Stimulated activated CD8-positive, alpha-beta memory T cell treated with anti-CD3 and anti-CD28 coated beads, Interleukin-12 subunit alpha, Interleukin-12 subunit beta, amount 100 ng/mL, for 1 hour (primary cell): ENCODE measurements at regions not wholly inside any gene's neighbourhood (a gene's known extent, or its start where the extent isn't known, plus 50 kb on each side); places are given as distances from the start of the nearest gene placed in this dataset.

Experiments used
- DNase-seq: peaks from one replicate; pipeline ENCODE4 v3.0.0-alpha.2; 2020; ENCODE audit warnings: low read depth

DNA sequence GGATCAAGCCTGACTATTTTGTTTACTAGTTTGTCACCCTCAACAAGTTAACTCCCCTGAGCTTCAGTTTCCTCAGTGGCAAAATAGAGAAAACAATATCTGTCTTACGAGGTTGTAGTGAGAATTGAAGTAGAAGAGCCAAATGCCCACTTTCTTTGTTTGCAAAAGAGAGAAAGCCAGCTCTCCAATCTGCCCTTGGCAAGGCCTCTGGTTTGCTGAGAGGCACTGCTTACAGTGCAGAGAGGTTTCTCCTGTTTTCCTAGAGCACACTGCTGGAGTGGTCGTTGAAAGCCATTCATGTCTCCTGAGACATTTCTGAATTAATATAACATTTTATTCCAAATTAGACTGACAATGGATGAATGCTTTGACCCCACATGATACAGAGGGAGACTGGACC is 260.5 kb upstream of the IGF1R start:
- no peak for DNase-seq

DNA sequence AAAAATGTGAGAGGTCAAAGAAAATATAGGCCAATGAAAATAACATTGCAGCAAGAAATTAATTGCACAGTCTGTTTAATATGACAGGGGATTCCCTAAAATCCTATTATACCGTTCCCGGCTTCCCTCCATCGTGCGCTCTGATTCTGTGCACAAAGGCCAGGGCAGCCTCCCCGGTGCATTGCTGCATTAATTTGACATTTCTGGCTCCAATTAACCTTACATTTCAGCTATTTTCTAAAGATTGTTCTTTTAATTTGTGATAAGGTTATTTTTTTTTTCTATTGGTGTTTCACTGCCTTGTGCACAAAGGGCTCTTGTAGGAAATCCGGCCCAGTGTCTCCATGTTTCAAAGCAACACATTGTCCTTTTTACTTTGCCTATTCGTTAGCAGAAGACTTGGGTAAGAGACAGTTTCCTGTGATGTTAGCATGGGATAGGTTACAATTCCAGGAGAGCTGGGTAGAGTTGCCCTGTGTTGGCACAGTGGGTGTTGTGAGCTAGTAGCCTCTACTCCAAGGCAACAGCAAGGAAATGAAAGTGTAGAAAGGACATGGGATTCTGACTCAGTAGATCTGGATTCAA is 257.3 kb upstream of the IGF1R start:
- no peak for DNase-seq

DNA sequence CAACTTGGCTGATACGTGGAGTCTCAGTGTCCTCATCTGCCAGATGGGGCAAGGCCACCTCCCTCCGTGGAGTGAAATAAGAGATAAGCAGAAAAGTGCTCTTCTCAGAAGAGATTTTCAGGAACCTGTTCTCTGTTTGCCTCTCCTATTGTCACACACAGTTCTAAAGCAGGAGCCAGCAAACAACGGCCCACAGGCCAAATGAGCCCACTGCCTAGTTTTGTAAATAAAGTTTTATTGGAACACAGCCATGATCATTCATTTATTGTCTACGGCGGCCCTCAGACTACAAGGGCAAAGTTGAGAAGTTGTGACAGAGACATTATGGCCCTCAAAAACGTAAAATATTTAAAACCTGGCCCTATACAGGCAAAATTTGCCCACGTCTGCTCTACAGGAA is 256.8 kb upstream of the IGF1R start:
- no peak for DNase-seq

DNA sequence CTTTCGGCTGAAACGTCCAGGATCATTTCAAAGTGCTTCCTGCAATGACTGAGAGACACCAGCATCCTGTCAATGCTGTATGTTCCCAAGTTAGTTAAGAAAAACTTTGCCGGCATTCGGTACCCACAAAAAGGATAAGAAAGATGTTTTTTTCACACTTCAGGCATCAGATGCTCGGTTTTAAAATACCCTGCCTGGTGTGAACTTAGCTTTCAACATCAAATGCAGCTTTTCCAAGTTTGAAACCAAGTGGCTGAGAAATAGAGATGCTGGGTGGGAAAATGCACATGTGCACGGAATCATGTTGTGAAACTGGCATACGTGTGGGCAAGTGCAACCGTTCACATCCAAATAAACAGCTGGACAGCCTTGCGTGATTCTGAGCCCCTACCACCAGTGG is 254.9 kb upstream of the IGF1R start:
- no peak for DNase-seq

DNA sequence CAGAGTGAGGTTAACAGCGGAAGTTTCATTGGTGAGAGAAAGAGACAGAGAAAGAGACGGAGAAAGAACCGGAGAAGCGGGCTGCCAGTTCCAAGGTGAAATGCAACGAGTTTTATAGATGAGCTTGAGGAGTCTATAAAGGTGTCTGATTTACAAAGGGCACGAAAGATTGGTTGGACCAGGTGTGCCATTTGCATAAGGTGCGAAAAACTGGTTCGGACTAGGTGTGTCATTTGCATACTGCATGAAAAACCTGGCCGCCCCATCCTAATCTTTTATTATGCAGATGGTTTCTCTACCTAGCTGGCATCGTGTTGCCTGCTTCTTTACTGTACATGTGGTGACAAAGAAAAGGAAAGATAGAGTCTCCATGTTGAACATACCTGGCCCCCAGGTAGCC is 253.8 kb upstream of the IGF1R start:
- no peak for DNase-seq

DNA sequence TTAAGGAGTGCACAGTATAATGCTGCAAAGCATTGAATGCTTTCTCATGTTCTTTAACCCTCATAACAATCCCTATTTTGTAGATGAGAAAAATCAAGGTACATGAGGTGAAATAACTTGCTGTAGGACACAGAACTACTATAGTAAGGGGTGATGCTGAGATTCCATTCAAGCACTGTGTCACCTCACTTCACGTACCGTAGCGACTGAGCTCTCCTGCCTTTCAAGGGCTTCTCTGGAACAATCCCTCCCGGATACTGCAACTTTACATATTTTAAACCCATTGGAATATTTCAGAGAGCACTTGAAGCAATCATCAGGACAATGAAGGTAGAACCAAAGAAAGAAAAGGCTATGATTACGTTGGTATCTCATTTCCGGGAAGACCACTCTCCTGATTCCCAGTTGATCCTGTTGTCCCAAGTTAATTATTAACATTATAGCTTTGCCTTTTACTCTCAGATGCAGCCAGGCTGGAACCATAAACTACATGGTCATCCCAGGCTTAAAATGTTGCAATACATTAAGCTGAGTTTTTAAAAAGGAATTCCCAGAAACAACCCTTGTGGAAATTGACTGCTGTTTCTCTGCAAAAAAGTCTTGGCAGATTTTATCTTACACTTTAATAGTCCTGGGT is 252.2 kb upstream of the IGF1R start:
- DNase-seq: no peak

DNA sequence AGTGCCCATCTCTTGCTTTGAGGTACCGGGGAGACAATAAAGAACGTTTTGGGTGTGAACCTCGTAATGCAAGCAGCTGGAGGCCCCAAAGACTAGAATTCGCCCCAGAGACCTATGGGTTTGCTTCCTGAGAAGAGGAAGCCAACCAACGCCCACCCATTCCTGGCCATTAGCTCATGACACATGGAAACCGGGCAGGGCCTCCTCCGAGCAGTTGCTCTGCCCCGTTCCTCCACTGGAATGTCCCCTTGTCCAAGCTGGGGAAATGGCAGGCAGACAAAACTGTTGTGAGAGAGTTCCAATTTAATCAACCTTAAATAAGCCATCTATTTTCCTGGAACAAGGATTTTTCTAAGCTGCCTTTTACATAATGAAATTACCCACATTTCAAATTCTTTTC is 250.9 kb upstream of the IGF1R start:
- DNase-seq: no peak

DNA sequence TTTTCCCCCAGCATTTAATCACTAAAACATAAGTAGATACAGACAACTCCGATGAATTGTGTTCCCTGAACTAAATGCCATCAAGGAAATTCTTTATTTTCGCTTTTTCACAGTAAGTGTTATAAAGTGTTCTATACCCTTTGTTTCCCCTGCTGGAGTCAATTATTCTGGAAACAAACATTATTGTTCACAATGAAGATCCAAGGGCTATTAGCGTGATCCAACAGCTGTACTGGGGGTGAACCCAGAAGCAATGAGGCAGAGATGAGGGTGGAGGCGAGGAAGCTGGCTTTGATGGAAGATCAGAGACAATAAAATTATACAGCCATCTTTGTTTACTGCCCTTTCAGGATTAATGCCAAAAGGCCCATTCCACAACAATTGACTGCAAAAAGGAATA is 250.3 kb upstream of the IGF1R start:
- no peak for DNase-seq

DNA sequence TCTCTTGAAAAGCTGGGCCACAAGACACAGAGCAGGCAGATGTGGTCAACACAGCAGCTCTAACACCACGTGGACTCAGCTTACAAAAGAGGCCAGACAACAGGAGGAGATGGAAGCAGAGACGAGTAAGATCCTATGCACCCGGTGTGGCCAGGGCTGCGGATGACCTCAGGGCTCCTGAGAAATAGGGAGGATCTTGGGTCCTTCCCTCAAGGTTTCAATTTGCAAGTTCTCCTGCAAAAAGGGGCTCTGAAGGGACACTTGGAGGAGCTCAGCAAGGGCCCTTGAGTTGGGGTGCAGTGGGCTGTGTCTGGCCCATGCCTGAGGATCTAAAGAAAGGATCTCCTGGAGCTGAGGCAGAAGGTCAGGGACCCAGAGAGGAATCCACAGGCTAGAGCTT is 249.5 kb upstream of the IGF1R start:
- no peak for DNase-seq

DNA sequence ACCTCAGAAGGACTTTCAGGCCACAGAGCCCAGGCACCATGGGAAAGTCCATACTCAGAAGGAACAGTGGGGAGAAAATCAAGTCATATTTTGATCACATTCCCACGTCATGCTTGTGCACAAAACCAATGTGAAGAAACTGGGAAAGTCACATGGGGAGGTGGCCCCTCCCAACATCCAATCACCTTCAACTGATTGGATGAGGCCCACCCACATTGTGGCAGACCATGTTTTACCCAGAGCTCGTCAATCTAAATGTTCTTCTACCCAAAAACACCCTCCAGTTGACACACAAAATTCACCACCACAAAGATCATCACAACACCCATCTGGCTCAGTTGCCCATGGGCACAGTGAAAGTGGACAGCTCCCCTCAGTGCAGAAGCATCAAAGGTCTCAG is 248.2 kb upstream of the IGF1R start:
- DNase-seq: no peak

DNA sequence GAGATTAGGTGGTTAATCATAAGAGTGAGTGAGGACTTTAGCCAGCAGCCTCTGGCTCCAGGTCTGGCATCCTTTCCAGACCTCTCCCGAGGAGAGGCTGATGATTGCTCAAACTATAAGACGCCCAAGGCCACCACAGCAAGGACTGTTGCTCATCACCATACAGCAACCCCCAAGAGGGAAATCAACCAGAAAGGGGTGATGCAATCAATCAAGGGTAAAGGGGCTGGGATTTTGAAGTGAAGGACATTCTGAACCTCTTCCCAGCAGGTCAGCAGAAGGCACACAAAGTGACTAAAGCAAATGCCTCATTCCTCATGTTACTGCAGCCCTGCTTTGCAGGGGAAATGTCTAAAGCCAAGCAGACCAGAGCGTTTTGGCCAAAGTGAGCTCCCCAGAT is 247.3 kb upstream of the IGF1R start:
- DNase-seq: no peak

DNA sequence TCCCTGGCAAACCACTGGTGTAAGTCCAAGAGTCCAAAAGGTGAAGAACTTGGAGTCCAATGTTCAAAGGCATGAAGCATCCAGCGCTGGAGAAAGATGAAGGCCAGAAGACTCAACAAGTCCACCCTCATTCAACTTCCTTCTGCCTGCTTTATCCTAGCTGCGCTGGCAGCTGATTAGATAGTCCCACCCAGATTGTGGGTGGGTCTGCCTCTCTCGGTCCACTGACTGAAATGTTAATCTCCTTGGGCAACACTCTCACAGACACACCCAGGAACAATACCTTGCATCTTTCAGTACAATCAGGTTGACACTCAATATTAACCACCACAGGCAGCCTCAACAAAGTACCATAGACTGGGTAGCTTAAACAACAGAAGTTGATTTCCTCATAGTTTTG is 245.9 kb upstream of the IGF1R start:
- no peak for DNase-seq

DNA sequence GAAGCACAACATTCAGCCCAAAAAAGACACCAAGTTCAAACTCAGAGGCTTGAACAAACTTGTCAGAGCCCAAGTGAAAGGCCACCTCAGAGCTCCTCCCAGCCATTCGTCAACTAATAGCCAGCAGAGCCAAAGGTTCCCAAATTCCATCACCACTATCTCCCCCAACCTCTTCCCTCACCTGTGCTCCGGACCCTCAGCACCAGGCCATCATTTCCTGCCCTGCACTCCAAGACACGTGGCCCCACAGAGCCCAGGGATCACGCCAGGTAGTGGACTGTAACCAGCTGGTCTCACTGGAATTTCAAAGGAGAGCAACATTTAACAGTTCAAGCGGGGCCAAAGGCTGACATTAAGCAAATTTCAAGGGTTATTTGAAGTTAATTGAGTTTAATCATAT is 245.2 kb upstream of the IGF1R start:
- no peak for DNase-seq

DNA sequence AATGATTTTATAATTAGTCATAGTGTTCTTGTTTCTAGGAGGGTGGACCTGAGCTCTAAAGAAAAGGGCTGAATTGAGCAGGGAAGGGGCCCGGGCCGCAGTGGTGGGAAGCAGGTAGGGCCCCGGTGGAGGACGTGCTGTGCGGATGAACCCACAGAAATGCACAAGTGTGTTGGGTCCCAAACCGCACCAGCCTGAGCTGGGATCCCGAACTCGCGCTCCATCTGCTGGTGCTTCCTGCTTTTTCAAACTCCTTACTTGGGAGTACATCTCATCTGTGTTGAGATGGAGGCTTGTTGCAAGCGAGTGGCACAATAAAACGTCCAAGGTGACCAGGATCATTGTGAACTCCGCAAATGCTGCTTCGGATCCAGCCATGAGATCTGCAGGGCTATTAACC is 244.8 kb upstream of the IGF1R start:
- no peak for DNase-seq

DNA sequence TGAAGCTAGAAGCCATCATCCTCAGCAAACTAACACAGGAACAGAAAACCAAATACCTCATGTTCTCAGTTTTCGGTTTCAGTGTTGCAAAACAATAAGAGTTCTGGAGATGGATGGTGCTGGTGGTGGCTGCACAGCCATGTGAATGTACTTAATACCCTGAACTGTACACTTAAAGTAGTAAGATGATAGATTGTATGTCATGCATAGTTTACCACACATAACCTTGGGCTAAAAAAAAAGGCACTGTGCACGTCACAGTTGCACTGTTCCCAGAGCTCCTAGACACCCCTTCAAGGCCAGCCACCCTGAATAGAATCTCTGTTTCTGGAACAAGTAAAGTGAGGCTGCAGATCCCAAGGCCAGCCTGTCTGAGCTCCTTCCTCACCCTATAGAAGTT is 243.3 kb upstream of the IGF1R start:
- no peak for DNase-seq

DNA sequence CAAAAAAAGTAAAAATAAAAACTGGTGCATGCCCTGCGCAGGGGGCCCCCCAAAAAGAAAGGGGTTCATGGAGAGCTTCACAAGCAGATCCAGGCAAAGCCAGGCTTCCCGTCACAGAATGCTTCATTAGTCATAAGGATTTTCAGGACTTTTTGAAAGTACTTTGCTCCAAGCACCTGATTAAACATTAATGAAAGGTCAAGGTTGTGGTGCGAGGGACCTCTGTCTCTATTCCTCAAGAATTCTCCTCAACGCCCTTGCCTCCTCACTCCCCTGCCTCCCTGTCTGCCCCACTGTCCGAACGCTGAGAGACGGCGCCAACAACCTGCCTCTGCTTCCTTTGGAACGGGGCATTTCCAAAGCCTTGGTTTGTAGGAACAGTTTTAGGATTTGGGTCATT is 240.1 kb upstream of the IGF1R start:
- no peak for DNase-seq

DNA sequence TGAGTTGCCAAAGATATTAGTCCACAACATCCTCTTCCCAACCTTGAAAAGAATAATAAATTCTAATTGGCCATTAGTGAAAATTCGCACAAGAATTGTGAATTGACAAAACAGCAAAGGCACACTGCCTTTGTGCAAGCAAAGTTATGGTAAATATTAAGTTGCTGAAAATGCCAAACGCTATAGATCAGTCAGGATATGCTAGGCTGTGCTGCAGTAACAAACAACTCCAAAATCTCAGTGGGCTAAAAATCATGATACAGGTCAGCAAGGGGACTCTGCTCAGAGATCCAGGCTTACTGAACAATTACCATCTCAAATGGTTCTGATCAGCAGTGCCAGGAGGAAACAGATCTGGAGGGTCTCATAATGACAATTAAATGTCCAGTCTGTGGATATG is 238.0 kb upstream of the IGF1R start:
- no peak for DNase-seq

DNA sequence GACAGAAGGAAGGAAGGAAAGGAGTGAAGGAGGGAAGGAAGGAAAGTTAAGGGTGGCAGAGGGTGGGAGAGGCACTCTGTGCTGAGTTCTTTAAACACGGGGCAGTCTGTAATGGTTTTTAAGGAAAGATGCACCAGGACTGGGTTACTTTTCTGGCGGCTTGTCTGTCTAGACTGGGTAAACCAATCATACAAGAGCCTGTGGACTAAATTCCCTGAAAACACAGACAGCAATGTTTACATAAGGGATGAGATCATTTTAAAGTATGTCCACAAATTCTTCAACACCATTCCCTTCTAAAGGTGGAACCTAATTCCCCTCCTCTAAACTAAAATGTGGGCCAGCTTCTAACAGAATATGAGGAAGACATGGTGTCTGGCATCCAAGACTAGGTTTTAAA is 235.5 kb upstream of the IGF1R start:
- no peak for DNase-seq

DNA sequence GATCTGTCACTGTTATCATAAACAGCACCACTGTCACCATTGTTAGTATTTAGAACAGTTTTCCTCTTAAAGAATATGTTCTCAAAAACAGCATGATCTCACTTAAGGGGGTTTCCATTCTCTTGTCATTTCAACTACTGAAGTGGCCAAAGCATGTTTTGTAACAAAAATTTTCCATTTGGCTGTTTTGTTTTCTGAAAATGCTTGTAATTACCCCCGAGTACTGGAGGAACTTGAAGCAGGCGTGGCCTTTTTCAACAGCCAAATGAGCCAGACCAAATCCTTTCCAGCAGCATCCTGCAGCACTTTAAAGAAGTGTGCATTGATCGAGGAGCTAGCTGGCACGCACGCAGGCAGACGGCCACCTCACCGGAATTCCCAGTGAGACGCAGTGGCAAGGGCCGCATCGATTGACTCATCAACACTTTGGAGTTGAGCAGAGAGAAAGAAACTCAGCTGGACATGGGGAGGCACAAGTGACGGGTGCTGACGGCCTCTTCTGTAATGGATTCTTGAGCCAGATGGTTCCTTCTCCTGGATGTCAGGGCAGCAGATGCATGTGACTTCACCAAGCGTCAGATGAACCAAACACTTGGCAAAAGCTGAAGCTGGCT is 234.3 kb upstream of the IGF1R start:
- no peak for DNase-seq

DNA sequence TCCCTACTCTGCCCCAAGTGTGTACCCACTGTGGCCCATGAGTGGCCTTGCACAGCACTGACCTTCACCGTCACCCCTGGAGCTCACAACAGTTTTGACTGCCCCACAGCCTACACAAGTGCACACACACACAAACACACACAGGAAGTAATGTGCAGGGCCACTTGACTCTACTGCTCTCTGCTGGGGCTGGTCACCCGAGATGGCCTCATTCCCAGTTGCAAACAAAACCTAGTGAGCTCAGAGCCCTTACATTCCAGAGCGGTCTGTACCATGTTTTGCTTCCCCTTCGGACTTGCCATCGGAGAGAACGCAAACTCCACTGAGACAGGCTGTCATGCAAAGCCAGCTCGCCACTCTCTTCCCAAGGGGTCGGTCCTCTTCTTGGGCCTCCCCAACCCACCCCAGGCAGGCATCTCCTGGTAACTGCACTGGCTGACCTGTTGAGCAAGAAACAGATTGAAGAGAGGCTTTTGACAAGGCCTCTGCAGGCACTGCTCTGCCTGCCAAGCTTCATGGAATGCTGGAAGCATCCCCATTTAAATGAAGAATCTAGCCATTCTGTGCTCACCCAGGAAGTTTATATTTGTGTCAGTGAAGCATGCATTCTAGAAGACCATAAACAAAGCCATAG is 232.0 kb upstream of the IGF1R start:
- no peak for DNase-seq

DNA sequence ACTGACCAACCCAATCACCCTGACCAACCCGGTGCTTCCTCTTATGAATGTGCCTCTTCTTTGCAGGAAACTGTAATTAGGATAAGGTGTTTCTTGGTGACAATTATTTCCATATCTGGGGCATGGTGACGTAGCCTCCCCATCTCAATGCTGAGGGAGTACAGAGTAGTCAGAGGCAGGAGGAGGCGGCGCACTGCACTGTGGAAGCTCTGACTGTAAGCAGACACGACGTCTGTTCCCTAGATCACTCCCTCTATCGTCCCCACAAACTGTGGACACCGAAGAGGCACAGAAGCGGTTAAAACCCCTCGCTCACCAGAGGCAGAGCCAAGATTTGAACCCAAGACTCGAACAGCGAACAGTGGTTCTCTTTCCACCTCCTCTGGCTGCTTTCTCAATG is 231.0 kb upstream of the IGF1R start:
- DNase-seq: no peak

DNA sequence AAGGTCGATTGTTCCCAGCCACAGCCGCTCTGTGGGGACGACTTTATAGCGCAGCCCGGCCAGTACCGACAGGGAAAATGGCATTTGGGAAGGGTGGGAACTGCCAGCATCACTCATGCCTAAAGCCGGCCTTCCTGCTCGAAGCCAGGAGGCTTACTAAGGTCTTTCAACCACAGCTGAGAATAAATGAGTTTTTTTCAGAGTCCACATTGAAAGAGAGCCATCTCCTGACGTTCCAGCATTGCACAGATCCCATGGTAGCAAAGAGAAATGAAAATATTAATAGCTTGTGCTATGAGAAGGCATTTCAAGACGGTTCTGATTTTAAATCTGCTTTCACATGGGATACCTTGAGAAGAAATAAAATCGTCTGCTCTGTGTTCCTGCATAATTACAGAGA is 230.2 kb upstream of the IGF1R start:
- no peak for DNase-seq

DNA sequence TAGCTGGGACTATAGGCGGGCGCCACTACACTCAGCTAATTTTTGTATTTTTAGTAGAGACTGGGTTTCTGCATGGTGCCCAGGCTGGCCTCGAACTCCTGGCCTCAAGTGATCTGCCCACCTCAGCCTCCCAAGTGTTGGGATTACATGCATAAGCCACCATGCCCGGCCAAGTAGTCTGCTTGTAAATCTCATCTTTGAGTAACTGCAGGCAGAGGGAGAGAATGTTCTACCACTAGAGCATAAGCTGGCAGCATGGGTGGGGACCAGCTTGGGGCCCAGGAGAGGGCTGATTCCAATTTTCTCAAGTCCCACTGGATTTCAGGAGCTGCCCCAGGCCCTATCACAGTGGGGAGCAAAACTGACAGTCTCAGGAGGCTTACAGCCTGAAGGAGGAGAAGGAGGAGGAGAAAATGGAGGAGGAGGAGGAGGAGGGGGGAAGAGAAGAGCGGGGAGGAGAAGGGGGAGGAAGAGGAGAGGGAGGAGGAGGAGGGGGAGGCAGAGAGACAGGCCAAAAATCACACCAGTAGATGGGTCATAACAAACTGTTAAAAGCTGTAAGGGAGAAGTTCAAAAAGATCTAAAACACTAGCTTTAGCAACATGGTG is 229.1 kb upstream of the IGF1R start:
- DNase-seq: no peak
